ENCODE measurements at regions not wholly inside any gene's neighbourhood (a gene's known extent, or its start where the extent isn't known, plus 50 kb on each side); places are given as distances from the start of the nearest gene placed in this dataset.
"Not testable (repeated sequence)": the region's sequence is repeated elsewhere in the genome, so short reads cannot be mapped to it uniquely, and the experiment has no call there.

- not testable (repeated sequence) for DNase-seq (ENCODE audit: low read depth)
Measured at GRCh38 chr7:55705728-55706450, 133.6 kb upstream of the VOPP1 start.

DNA sequence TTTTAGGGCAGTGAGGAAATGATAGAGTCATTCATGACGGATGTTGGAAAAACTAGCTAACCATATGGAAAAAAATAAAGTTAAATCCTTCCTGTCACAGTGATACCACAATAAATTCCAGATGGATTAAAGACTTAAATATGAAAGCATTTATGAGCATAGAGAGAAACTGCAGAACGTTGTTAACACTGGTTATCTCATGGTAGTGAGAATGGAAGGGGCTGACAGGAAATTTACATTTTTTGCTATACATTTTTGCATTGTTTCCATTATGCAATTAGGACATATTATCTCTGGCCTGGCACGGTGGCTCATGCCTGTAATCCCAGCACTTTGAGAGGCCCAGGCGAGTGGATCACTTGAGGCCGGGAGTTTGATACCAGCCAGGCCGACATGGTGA is 130.5 kb upstream of the VOPP1 start:
- not testable (repeated sequence) for DNase-seq (ENCODE audit: low read depth)

DNA sequence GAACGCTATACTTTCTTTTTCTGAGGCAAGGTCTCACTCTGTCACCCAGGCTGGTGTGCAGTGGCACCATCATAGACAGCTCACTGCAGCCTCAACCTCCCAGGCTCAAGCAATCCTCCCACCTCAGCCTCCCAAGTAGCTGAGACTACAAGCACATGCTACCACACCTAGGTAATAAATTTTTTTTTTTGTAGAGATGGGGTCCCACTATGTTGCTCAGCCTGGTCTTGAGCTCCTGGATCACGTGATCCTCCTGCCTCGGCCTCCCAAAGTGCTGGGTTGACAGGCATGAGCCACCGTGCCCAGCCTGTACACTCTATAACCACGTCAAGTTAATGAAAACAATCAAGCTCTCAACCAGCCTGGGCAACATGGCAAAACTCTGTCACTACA is 127.1 kb upstream of the VOPP1 start:
- not testable (repeated sequence) for DNase-seq (ENCODE audit: low read depth)

GRCh38 chr7:55698607-55699449 is 126.5 kb upstream of the VOPP1 start:
- not testable (repeated sequence) for DNase-seq (ENCODE audit: low read depth)

DNA sequence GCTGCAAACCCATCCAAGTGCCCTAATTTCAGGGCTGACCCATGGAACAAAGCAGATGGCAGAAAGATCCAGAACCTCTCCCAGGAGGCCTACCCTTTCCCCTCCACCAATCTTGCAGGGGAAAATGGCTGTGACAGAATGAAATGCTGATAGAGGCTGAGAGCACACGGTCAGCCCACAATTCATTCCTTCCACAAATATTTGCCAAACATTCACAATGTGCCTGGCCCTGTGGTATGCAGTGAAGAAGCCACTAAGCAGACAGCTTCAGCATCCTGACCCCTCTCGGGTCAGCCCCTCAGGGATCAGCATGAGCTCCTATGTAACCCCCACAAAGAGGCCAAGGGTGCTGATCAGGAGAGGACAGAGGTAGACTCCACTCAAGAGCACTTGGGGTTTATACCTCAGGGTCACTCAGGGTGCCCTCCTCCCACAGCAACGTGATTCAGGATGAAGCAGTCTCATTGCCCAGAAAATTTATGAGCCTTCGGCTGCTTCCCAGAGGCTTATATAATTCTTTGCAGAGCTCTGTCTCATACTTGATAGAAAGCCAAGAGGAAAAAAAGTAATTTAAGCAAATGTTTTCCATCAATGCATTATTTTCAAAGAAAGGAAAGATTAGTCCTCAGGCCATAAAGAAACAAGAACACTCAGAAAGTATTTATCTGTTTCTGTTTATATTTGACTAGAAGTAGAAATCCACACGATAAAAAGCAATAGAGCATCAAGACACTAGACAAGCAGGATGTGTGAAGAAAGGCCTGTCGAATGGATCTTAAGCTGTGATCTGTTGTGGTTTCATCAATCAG is 123.8 kb upstream of the VOPP1 start:
- not testable (repeated sequence) for DNase-seq (ENCODE audit: low read depth)

GRCh38 chr7:55694484-55694883 is 122.2 kb upstream of the VOPP1 start:
- DNase-seq (ENCODE audit: low read depth), result not testable (repeated sequence)

- DNase-seq (ENCODE audit: low read depth), result not testable (repeated sequence)
Measured at GRCh38 chr7:55688684-55689681, 116.7 kb upstream of the VOPP1 start.

- not testable (repeated sequence) for DNase-seq (ENCODE audit: low read depth)
Measured at GRCh38 chr7:55688261-55688660, 116.0 kb upstream of the VOPP1 start.

DNA sequence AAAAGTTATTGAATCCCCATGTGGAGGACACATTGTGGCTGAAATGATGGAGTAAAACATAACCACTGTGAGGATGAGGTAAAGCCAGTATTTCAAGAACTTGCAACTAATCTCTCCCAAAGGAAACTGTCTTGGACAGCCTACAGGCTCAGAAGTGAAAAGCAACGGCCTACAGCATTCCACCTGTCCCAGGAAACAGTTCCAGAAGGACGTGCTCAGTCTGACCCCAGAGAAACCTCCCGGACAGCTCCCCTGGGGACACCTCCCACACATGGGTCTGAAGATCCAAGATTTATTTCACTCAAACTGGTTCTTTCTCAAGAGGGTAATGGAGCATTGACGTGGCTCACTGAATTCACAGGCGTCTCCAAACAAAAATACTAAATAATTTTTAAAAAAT is 115.0 kb upstream of the VOPP1 start:
- not testable (repeated sequence) for DNase-seq (ENCODE audit: low read depth)

- DNase-seq (ENCODE audit: low read depth), result not testable (repeated sequence)
Measured at GRCh38 chr7:55686771-55687170, 114.5 kb upstream of the VOPP1 start.

DNA sequence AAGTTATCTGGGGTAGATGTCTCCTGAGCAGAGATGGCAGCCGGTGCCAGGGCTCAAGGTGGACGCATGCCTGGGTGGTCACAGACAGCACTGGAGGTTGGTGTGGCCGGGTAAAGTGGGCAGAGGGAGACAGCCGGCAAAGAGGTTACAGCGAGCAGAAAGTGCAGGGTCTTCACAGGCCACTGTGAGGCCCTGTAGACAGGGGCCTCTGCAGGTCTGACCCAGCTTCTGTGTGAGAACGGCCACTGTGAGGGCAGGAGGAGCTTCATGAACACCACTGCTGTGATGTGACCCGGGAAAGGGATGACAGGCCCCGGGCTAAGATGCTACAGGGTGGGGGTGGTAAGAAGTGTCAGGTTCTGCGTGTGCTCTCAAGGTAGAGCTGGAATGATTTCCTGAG is 111.2 kb upstream of the VOPP1 start:
- DNase-seq (ENCODE audit: low read depth), result not testable (repeated sequence)

DNA sequence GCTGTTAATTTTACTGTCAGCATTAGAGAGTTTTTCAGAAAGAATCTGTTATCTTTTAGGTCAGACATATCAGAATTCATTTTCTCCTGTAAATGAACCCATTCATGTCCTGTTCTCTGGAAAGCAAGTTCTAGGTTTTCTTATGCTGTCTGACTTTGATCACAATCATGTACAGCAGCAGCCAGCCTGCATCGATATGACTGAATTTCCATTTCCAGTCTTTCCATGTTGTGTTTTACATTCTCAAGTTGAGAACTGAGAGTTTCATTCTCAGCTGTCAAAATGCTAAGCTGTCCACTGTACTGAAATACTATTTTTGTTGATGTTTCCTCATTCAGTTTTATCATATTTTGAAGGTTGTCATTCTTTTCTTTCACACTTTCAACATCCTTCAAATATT is 103.3 kb upstream of the VOPP1 start:
- not testable (repeated sequence) for DNase-seq (ENCODE audit: low read depth)

- DNase-seq (ENCODE audit: low read depth), result not testable (repeated sequence)
Measured at GRCh38 chr7:55673525-55673924, 101.2 kb upstream of the VOPP1 start.

DNA sequence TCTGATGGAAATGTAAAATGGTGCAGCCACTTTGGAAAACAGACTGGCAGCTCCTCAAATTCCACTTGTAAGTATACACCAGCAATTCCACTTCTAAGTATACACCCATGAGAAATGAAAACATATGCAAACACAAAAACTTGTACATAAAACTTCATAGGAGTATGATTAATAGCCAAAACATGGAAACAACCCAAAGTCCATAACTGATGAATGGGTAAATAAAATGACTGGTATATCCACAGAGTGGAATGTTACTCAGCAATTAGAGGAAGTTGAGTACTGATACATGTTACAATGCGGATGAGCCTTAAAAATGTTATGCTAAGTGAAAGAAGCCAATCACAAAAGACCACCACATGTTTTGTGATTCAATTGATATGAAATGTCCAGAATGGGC is 99.8 kb upstream of the VOPP1 start:
- not testable (repeated sequence) for DNase-seq (ENCODE audit: low read depth)

DNA sequence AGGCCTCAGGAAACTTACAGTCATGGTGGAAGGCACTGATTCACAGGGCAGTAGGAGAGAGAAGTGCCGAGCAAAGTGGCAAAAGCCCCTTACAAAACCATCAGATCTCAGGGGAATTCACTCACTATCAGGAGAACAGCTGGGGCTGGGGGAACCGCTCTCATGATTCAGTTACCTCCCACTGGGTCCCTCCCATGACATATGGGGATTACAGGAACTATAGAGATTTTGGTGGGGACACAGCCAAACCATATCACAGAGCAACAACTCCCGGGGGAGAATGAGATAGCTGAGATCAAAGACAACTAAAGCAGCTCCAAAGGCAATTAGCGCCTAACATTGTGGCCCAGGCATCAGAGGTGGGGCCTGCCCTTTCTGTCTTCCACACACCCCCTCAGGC is 85.4 kb upstream of the VOPP1 start:
- no peak for DNase-seq (ENCODE audit: low read depth)

- DNase-seq (ENCODE audit: low read depth), result no peak
Measured at GRCh38 chr7:55651057-55651456, 78.8 kb upstream of the VOPP1 start.

DNA sequence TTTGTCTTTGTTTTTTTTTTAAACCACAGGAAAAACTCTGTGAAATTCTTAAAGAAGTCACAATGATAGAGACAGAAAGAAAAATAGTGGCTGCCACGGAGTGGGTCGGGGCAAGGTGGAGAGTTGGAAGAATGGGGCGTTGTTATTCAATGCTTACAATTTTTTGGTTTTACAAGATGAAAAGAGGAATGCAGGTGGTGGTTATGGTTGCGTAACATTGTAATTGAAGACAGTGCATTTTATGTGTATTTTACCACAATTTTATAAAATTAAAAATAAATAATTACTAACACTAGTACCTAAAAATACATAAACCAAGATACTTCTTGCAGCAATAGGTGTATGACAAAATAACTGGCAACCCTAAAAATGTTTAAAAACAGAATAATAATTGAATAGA is 76.9 kb upstream of the VOPP1 start:
- DNase-seq (ENCODE audit: low read depth), result no peak

DNA sequence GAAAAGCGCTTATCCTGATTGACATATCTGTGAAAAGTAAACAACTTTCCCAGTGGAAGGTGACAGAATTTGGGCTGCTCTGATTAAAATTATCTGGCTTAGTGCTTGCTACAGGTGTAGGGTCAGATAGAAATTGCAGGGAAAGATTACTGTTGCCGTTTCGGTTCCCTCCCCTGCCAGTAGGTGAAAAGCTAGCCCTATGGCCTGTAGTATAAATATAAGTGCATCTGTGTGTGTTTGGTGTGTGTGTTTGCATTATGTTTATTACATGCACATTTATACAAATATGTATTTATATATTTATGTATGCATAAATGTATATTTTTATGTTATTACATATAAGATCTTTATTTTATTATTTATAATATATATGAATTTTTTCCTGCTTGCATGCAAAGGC is 72.3 kb upstream of the VOPP1 start:
- DNase-seq (ENCODE audit: low read depth), result no peak

- DNase-seq (ENCODE audit: low read depth), result no peak
Measured at GRCh38 chr7:55642266-55642665, 70.0 kb upstream of the VOPP1 start.

GRCh38 chr7:55641811-55642210 is 69.5 kb upstream of the VOPP1 start:
- no peak for DNase-seq (ENCODE audit: low read depth)

DNA sequence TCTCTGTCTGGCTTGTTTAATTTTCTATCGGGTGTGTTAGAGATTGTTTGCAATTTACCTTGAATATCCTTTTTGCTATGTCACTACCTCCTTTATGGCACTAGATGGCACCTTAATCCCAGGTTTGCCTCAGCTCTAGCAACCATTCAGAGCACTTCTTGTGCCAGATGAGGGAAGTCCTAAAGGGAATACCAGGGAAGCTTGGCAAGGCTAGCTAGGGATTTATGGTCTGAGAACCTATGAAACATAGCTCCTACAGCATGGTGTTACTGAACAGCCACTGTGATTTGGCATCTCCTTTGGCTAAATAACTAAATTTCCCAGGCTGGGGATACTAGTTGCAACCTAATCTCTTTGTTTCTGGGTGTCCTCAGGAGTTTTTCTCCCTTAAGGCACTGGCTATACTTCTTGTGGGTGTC is 69.0 kb upstream of the VOPP1 start:
- peak; percentile 17 for DNase-seq (ENCODE audit: low read depth)
